HG03565 (cell line): ENCODE measurements at regions not wholly inside any gene's neighbourhood (a gene's known extent, or its start where the extent isn't known, plus 50 kb on each side); places are given as distances from the start of the nearest gene placed in this dataset.
"Not testable (repeated sequence)": the region's sequence is repeated elsewhere in the genome, so short reads cannot be mapped to it uniquely, and the experiment has no call there.

Experiments
- ATAC-seq: cut with Tn5 transposase; IDR thresholded peaks from one replicate; pipeline ENCODE4 v1.9.1; 2021; ENCODE audit warnings: mild to moderate bottlenecking, moderate library complexity; ENCODE audit not compliant: unreplicated experiment

- no peak for ATAC-seq
Observed at GRCh38 chr3:165716592-165716991, 120.6 kb downstream of the BCHE start.

- no peak for ATAC-seq
Observed at GRCh38 chr3:165713479-165713878, 123.7 kb downstream of the BCHE start.

GRCh38 chr3:165712382-165712781 lies 124.8 kb downstream of the BCHE start:
- ATAC-seq, result no peak

GRCh38 chr3:165697910-165698309 lies 139.3 kb downstream of the BCHE start:
- no peak for ATAC-seq

- no peak for ATAC-seq
Observed at GRCh38 chr3:165696496-165696895, 140.7 kb downstream of the BCHE start.

- no peak for ATAC-seq
Observed at GRCh38 chr3:165683947-165684346, 153.3 kb downstream of the BCHE start.

GRCh38 chr3:165682734-165683133 lies 154.5 kb downstream of the BCHE start:
- no peak for ATAC-seq

GRCh38 chr3:165669967-165670366 lies 167.3 kb downstream of the BCHE start:
- no peak for ATAC-seq

- ATAC-seq, result no peak
Observed at GRCh38 chr3:165669504-165669903, 167.7 kb downstream of the BCHE start.

GRCh38 chr3:165667676-165668075 lies 169.5 kb downstream of the BCHE start:
- ATAC-seq, result no peak

GRCh38 chr3:165658027-165658426 lies 179.2 kb downstream of the BCHE start:
- ATAC-seq, result no peak

GRCh38 chr3:165653130-165653778 lies 184.0 kb downstream of the BCHE start:
- ATAC-seq, result no peak

GRCh38 chr3:165649282-165649681 lies 187.9 kb downstream of the BCHE start:
- not testable (repeated sequence) for ATAC-seq

GRCh38 chr3:165645191-165645590 lies 192.0 kb downstream of the BCHE start:
- ATAC-seq, result no peak

- ATAC-seq, result no peak
Observed at GRCh38 chr3:165644331-165644730, 192.9 kb downstream of the BCHE start.

- ATAC-seq, result no peak
Observed at GRCh38 chr3:165643425-165643824, 193.8 kb downstream of the BCHE start.

GRCh38 chr3:165642761-165643420 lies 194.3 kb downstream of the BCHE start:
- no peak for ATAC-seq

- ATAC-seq, result no peak
Observed at GRCh38 chr3:165641569-165642310, 195.5 kb downstream of the BCHE start.

GRCh38 chr3:165640970-165641369 lies 196.3 kb downstream of the BCHE start:
- no peak for ATAC-seq

- no peak for ATAC-seq
Observed at GRCh38 chr3:165640031-165640430, 197.2 kb downstream of the BCHE start.

GRCh38 chr3:165638034-165638433 lies 199.2 kb downstream of the BCHE start:
- no peak for ATAC-seq

GRCh38 chr3:165636684-165637015 lies 200.6 kb downstream of the BCHE start:
- ATAC-seq, result no peak
